ENCODE measurements at regions not wholly inside any gene's neighbourhood (a gene's known extent, or its start where the extent isn't known, plus 50 kb on each side); places are given as distances from the start of the nearest gene placed in this dataset.

DNA sequence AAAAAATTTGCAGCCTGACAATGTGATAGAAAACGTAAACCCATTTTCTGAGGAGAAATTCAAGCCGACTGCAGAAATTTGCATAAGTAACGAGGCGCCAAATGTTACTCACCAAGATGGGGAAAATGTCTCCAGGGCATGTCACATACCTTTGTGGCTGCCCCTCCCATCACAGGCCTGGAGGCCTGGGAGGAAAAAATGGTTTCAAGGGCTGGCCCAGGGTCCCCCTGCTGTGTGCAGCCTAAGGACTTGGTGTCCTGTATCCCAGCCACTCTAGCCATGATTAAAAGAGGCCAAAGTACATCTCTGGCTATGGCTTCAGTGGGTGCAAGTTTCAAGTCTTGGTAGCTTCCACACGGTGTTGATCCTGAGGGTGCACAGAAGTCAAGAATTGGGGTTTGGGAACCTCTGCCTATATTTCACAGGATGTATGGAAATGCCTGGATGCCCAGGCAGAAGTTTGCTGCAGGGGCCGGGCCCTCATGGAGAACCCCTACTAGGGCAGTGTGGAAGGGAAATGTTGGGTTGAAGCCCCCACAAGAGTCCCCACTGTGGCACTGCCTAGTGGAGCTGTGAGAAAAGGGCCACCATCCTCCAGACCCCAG is 1842.3 kb downstream of the PCDH9 start:
- H3K27ac ChIP-seq (ENCODE audit: low read length): no peak overlapping the region

GRCh38 chr13:65378943-65379519 is 1851.1 kb downstream of the PCDH9 start:
- Histone ChIP-seq H2AFZ (ENCODE audit: low read depth, low read length) (no peak overlapping the region), H3K36me3 (replicated peaks; ENCODE audit: low read depth, low read length) (no peaks in the 10 kb centered on the region), H3K4me3 (ENCODE audit: low read length) (no peak overlapping the region), H3K4me2 (ENCODE audit: low read length) (no peak overlapping the region), H3K27me3 (ENCODE audit: low read depth, low read length) (no peaks in the 10 kb centered on the region), H4K20me1 (ENCODE audit: insufficient read depth, low read length) (no peaks in the 10 kb centered on the region), H3K4me1 (ENCODE audit: low read length) (no peaks in the 10 kb centered on the region), H3K27ac (ENCODE audit: low read length) (no peak overlapping the region), H3K9me3 (ENCODE audit: insufficient read depth, low read length) (peaks cover 7% of the 10 kb centered on the region; the same call in 1 of the 2 replicates), H3K9ac (ENCODE audit: low read length) (no peak overlapping the region), H3K79me2 (ENCODE audit: low read length) (no peaks in the 10 kb centered on the region)
- TF ChIP-seq EZH2phosphoT487 (IDR thresholded peaks at IDR 0.05; ENCODE audit: low read depth): no peak

More for the DNA sequence above, 1842.3 kb downstream of the PCDH9 start:
- Histone ChIP-seq H2AFZ (ENCODE audit: low read depth, low read length) (no peak overlapping the region), H3K9ac (ENCODE audit: low read length) (no peak overlapping the region), H3K4me1 (ENCODE audit: low read length) (no peaks in the 10 kb centered on the region), H3K27me3 (ENCODE audit: low read depth, low read length) (no peaks in the 10 kb centered on the region), H3K4me2 (ENCODE audit: low read length) (no peak overlapping the region), H4K20me1 (ENCODE audit: insufficient read depth, low read length) (no peaks in the 10 kb centered on the region), H3K79me2 (ENCODE audit: low read length) (no peaks in the 10 kb centered on the region), H3K4me3 (ENCODE audit: low read length) (no peak overlapping the region), H3K36me3 (replicated peaks; ENCODE audit: low read depth, low read length) (no peaks in the 10 kb centered on the region), H3K9me3 (ENCODE audit: insufficient read depth, low read length) (no peaks in the 10 kb centered on the region)
- TF ChIP-seq, protein P1, sequence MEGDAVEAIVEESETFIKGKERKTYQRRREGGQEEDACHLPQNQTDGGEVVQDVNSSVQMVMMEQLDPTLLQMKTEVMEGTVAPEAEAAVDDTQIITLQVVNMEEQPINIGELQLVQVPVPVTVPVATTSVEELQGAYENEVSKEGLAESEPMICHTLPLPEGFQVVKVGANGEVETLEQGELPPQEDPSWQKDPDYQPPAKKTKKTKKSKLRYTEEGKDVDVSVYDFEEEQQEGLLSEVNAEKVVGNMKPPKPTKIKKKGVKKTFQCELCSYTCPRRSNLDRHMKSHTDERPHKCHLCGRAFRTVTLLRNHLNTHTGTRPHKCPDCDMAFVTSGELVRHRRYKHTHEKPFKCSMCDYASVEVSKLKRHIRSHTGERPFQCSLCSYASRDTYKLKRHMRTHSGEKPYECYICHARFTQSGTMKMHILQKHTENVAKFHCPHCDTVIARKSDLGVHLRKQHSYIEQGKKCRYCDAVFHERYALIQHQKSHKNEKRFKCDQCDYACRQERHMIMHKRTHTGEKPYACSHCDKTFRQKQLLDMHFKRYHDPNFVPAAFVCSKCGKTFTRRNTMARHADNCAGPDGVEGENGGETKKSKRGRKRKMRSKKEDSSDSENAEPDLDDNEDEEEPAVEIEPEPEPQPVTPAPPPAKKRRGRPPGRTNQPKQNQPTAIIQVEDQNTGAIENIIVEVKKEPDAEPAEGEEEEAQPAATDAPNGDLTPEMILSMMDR (IDR thresholded peaks at IDR 0.05; ENCODE audit: low read depth, low read length): no peak
- TF ChIP-seq EZH2phosphoT487 (IDR thresholded peaks at IDR 0.05; ENCODE audit: low read depth): no peak

DNA sequence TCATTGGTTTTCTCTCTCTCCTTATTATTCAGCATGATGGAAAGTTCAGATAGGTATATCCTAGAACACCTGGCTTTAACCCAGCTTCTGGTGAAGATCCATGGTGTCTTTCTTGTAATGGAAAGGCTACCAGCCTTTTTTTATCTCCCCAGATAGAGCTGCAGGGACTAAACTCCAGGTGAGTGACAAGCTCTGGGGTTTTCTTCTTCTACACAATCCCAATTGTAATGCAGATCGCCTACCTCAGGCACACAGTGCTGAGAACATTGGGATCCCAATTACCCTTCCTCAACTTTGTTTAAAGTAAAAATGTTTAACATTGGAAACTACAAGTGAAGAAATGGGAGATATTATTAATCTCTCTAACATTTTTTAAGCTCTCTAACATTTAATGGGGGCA is 1851.7 kb downstream of the PCDH9 start:
- H3K9me3 ChIP-seq (ENCODE audit: insufficient read depth, low read length): peaks cover 7% of the 10 kb centered on the region; the same call in 1 of the 2 replicates
- no peaks in the 10 kb centered on the region for H3K4me1 ChIP-seq (ENCODE audit: low read length)
- no peak overlapping the region for H3K27ac ChIP-seq (ENCODE audit: low read length)
- no peak overlapping the region for H3K4me2 ChIP-seq (ENCODE audit: low read length)
- H3K36me3 ChIP-seq (replicated peaks; ENCODE audit: low read depth, low read length): no peaks in the 10 kb centered on the region
- H4K20me1 ChIP-seq (ENCODE audit: insufficient read depth, low read length): no peaks in the 10 kb centered on the region
- no peak overlapping the region for H3K9ac ChIP-seq (ENCODE audit: low read length)
- no peak overlapping the region for H3K4me3 ChIP-seq (ENCODE audit: low read length)
- H3K79me2 ChIP-seq (ENCODE audit: low read length): no peaks in the 10 kb centered on the region
- TF ChIP-seq, protein P1 (IDR thresholded peaks at IDR 0.05; ENCODE audit: low read depth, low read length): no peak
- TF ChIP-seq EZH2phosphoT487 (IDR thresholded peaks at IDR 0.05; ENCODE audit: low read depth): no peak
- H2AFZ ChIP-seq (ENCODE audit: low read depth, low read length): no peak overlapping the region
- H3K27me3 ChIP-seq (ENCODE audit: low read depth, low read length): no peaks in the 10 kb centered on the region

GRCh38 chr13:65368832-65369231 is 1861.3 kb downstream of the PCDH9 start:
- H3K9ac ChIP-seq (ENCODE audit: low read length): no peak overlapping the region
- no peaks in the 10 kb centered on the region for H3K27me3 ChIP-seq (ENCODE audit: low read depth, low read length)
- no peaks in the 10 kb centered on the region for H3K9me3 ChIP-seq (ENCODE audit: insufficient read depth, low read length)
- TF ChIP-seq EZH2phosphoT487 (IDR thresholded peaks at IDR 0.05; ENCODE audit: low read depth): no peak
- TF ChIP-seq, protein P1 (IDR thresholded peaks at IDR 0.05; ENCODE audit: low read depth, low read length): no peak
- no peak overlapping the region for H3K4me3 ChIP-seq (ENCODE audit: low read length)
- no peaks in the 10 kb centered on the region for H3K4me1 ChIP-seq (ENCODE audit: low read length)
- H3K36me3 ChIP-seq (replicated peaks; ENCODE audit: low read depth, low read length): no peaks in the 10 kb centered on the region
- H4K20me1 ChIP-seq (ENCODE audit: insufficient read depth, low read length): no peaks in the 10 kb centered on the region
- H3K79me2 ChIP-seq (ENCODE audit: low read length): no peaks in the 10 kb centered on the region
- no peak overlapping the region for H3K4me2 ChIP-seq (ENCODE audit: low read length)
- H3K27ac ChIP-seq (ENCODE audit: low read length): no peak overlapping the region
- H2AFZ ChIP-seq (ENCODE audit: low read depth, low read length): no peak overlapping the region
